IMR-90 (cell line): ENCODE measurements at regions not wholly inside any gene's neighbourhood (a gene's known extent, or its start where the extent isn't known, plus 50 kb on each side); places are given as distances from the start of the nearest gene placed in this dataset.
A peak's percentile ranks its signal among the peaks of the same experiment; 100 is the strongest.

Experiments
- ATAC-seq: fragments of 200-7000 bp; cut with Tn5 transposase; 2 replicates; pipeline ENCODE4 v1.9.1; 2020; ENCODE audit warnings: low read depth, mild to moderate bottlenecking, moderate library complexity
- BruUV-seq: library from RNA; stranded (reverse); fragments of 400-500 nt; replicated peaks from 2 replicates; lab custom pipeline; 2021; lab: Mats Ljungman, UMichigan
- CTCF ChIA-PET: fragments of 300-600 bp; formaldehyde crosslinking; extraction: SDS; loops from one replicate; lab custom pipeline; 2021; ENCODE audit warnings: antibody characterized with exemption; lab: Yijun Ruan, JAX
- POLR2A ChIA-PET: fragments of 300-600 bp; sonication (Branson Sonifier 250); formaldehyde crosslinking; loops from one replicate; lab custom pipeline; 2022; ENCODE audit warnings: antibody characterized with exemption; ENCODE audit not compliant: unreplicated experiment; lab: Charles Lee
- DNase-seq: peaks from one replicate; pipeline ENCODE4 v3.0.0; 2013
- H2AFZ ChIP-seq: replicated peaks from 2 replicates; pipeline ENCODE3; 2013; ENCODE audit warnings: low read length, mild to moderate bottlenecking; ENCODE audit not compliant: poor library complexity
- H2AK5ac ChIP-seq: 2 replicates; pipeline ENCODE4 v1.6.1; 2013; ENCODE audit warnings: low read depth, low read length, inconsistent platforms
- H2AK9ac ChIP-seq: replicated peaks from 2 replicates; pipeline ENCODE3; 2013; ENCODE audit warnings: mild to moderate bottlenecking, low read depth, low read length, moderate library complexity; ENCODE audit not compliant: poor library complexity
- H2BK120ac ChIP-seq: 2 replicates; pipeline ENCODE4 v1.6.1; 2013; ENCODE audit warnings: low read depth, low read length, inconsistent platforms
- H2BK15ac ChIP-seq: 3 replicates; pipeline ENCODE4 v1.6.1; 2013; ENCODE audit warnings: low read depth, low read length, inconsistent platforms
- H2BK20ac ChIP-seq: 2 replicates; pipeline ENCODE4 v1.6.1; 2013; ENCODE audit warnings: low read depth, mild to moderate bottlenecking, inconsistent platforms, low read length, moderate library complexity
- H2BK5ac ChIP-seq: 2 replicates; pipeline ENCODE4 v1.6.1; 2013; ENCODE audit warnings: mild to moderate bottlenecking, low read depth, low read length, inconsistent platforms; ENCODE audit not compliant: poor library complexity, severe bottlenecking
- H3K14ac ChIP-seq: replicated peaks from 2 replicates; pipeline ENCODE4 v1.6.1; 2013; ENCODE audit warnings: low read depth, low read length, inconsistent platforms
- H3K18ac ChIP-seq: 2 replicates; pipeline ENCODE4 v1.6.1; 2013; ENCODE audit warnings: low read depth, low read length, control low read depth
- H3K23ac ChIP-seq: 2 replicates; pipeline ENCODE4 v1.6.1; 2013; ENCODE audit warnings: low read depth, low read length, inconsistent platforms
- H3K27ac ChIP-seq: 2 replicates; pipeline ENCODE4 v1.5.1; 2013; ENCODE audit warnings: mild to moderate bottlenecking, control low read depth, low read length; ENCODE audit not compliant: insufficient read depth
- H3K27me3 ChIP-seq: 2 replicates; pipeline ENCODE4 v1.6.1; 2013; ENCODE audit warnings: low read length; ENCODE audit not compliant: control insufficient read depth, insufficient read depth
- H3K36me3 ChIP-seq: 2 replicates; pipeline ENCODE4 v1.6.1; 2013; ENCODE audit warnings: low read length, mixed read lengths; ENCODE audit not compliant: control insufficient read depth, insufficient read depth
- H3K4ac ChIP-seq: 2 replicates; pipeline ENCODE4 v1.6.1; 2013; ENCODE audit warnings: low read depth, low read length, inconsistent platforms
- H3K4me1 ChIP-seq: 2 replicates; pipeline ENCODE4 v1.6.1; 2013; ENCODE audit warnings: low read length, mixed read lengths; ENCODE audit not compliant: control insufficient read depth, insufficient read depth
- H3K4me2 ChIP-seq: 2 replicates; pipeline ENCODE4 v1.6.1; 2013; ENCODE audit warnings: low read depth, mild to moderate bottlenecking, control low read depth, low read length, moderate library complexity
- H3K4me3 ChIP-seq: 2 replicates; pipeline ENCODE4 v1.5.1; 2013; ENCODE audit warnings: low read depth, mild to moderate bottlenecking, control low read depth, low read length, moderate library complexity; ENCODE audit not compliant: insufficient read depth
- H3K56ac ChIP-seq: 2 replicates; pipeline ENCODE4 v1.6.1; 2013; ENCODE audit warnings: low read length, inconsistent platforms; ENCODE audit not compliant: insufficient read depth; ENCODE audit errors: extremely low read depth
- H3K79me1 ChIP-seq, 2 experiments: 2 replicates each; pipeline ENCODE4 v1.6.1; 2013; ENCODE audit warnings: low read length in 2 of 2, inconsistent platforms in 1 of 2, low read depth in 1 of 2
- H3K9ac ChIP-seq: 2 replicates; pipeline ENCODE4 v1.6.1; 2013; ENCODE audit warnings: low read depth, low read length, control low read depth
- H3K9me1 ChIP-seq: 2 replicates; pipeline ENCODE4 v1.6.1; 2013; ENCODE audit warnings: low read length, inconsistent platforms; ENCODE audit not compliant: insufficient read depth
- H3K9me3 ChIP-seq: 2 replicates; pipeline ENCODE4 v1.6.1; 2013; ENCODE audit warnings: low read length; ENCODE audit not compliant: control insufficient read depth, insufficient read depth
- H4K20me1 ChIP-seq: 2 replicates; pipeline ENCODE4 v1.6.1; 2013; ENCODE audit warnings: low read length, inconsistent platforms; ENCODE audit not compliant: insufficient read depth
- H4K5ac ChIP-seq: 2 replicates; pipeline ENCODE4 v1.6.1; 2013; ENCODE audit warnings: mild to moderate bottlenecking, low read depth, low read length, control low read depth
- H4K8ac ChIP-seq, 2 experiments: 2 replicates each; pipeline ENCODE4 v1.6.1; 2013; ENCODE audit warnings: low read depth in 2 of 2, low read length in 2 of 2, control low read depth in 1 of 2, inconsistent platforms in 1 of 2
- H4K91ac ChIP-seq: 2 replicates; pipeline ENCODE4 v1.6.1; 2013; ENCODE audit warnings: low read depth, low read length, inconsistent platforms; ENCODE audit not compliant: insufficient read depth
- FOS ChIP-seq: fragments of 150-350 bp; IDR thresholded peaks from 2 replicates; pipeline ENCODE4 v1.6.1; 2016; ENCODE audit warnings: low read depth, low read length
- MAFK ChIP-seq: IDR thresholded peaks from 2 replicates; pipeline ENCODE4 v1.6.1; 2012; ENCODE audit warnings: low read depth, low read length, improper control_type of control experiment
- WGBS, 2 experiments: methylation state at CpG; one replicate each; pipeline versions ENCODE4 v1.1.5 to v1.1.7; 2013; ENCODE audit warnings: missing lambda C conversion rate in 2 of 2; ENCODE audit not compliant: insufficient read length in 1 of 2; ENCODE audit errors: extremely low coverage in 2 of 2; 5-methylcytosine and 5-hydroxymethylcytosine counted together
- dilution Hi-C: fragments of 300-500 bp; cut with HindIII; formaldehyde crosslinking; loops from one replicate; pipeline ENCODE4 v1.14.3; 2018; ENCODE audit warnings: low sequenced_read_pairs; ENCODE audit not compliant: unreplicated experiment
- in situ Hi-C: fragments of 300-500 bp; cut with MboI; formaldehyde crosslinking; loops from 3 replicates; pipeline ENCODE4 v1.14.3; 2019; ENCODE audit warnings: low sequenced_read_pairs, inconsistent platforms, mixed read lengths
- intact Hi-C: fragments of 100-400 bp; cut with micrococcal nuclease; formaldehyde crosslinking; loops from 2 replicates; pipeline ENCODE4 v1.10.0; 2022

DNA sequence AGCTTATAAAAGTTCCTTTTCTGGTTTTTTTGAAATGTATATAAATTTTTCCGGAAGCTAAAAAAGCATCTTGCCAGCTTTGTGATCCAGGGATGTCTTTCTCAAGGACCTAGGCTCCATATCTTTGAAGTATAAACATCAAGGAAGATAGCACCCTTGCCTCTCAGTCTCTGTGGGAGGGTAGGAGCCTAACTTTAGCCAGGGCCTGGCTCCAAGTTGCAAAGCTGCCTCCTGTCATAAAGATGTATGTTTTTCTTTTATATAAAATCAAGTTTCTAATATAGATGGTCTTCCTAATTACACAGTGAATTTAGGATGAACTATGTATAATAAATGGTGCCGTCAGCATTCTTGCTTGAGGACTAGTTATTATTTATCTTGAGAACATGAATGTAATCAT is 612.6 kb upstream of the USP15 start:
- in situ Hi-C loops, result no loop called here
- no peaks in the 10 kb centered on the region for H3K9me1 ChIP-seq
- no peak overlapping the region for H2BK20ac ChIP-seq
- no peak overlapping the region for H4K91ac ChIP-seq
- H2AK9ac ChIP-seq, result no peak overlapping the region
- H2AFZ ChIP-seq, result no peak overlapping the region
- dilution Hi-C loops, result no loop called here
- no peaks in the 10 kb centered on the region for H3K36me3 ChIP-seq
- no peak for DNase-seq
- H3K9me3 ChIP-seq, result peaks cover 3% of the 10 kb centered on the region; the same call in 1 of the 2 replicates
- H3K4me2 ChIP-seq, result no peak overlapping the region
- ChIA-PET CTCF (no interaction called here), POLR2A (no interaction called here)
- H2AK5ac ChIP-seq, result no peak overlapping the region
- BruUV-seq, result no TSS peak
- WGBS, 2 experiments, result no CpG with 5 or more reads among the region's 2 CpGs
- no peak overlapping the region for H4K8ac ChIP-seq
- no peaks in the 10 kb centered on the region for H3K79me1 ChIP-seq
- no peak overlapping the region for H2BK120ac ChIP-seq
- no peak for TF ChIP-seq FOS
- 0 out of 2 replicates have a peak, but pooled peaks have one; percentile 5 for TF ChIP-seq MAFK
- intact Hi-C loops, result no loop called here
- no peak overlapping the region for H3K9ac ChIP-seq
- no peaks in the 10 kb centered on the region for H3K4me1 ChIP-seq
- no peaks in the 10 kb centered on the region for H3K27me3 ChIP-seq
- H3K56ac ChIP-seq, result no peak overlapping the region
- no peak overlapping the region for H3K18ac ChIP-seq
- no peaks in the 10 kb centered on the region for H4K20me1 ChIP-seq
- no peak overlapping the region for H3K4ac ChIP-seq
- H3K4me3 ChIP-seq, result no peak overlapping the region
- H3K27ac ChIP-seq, result no peak overlapping the region
- no peak for ATAC-seq
- no peak overlapping the region for H2BK5ac ChIP-seq
- H2BK15ac ChIP-seq, result no peak overlapping the region
- H3K23ac ChIP-seq, result no peak overlapping the region
- no peak overlapping the region for H4K5ac ChIP-seq
- H3K14ac ChIP-seq, result no peak overlapping the region
